HCT116 (cell line): ENCODE measurements at regions not wholly inside any gene's neighbourhood (a gene's known extent, or its start where the extent isn't known, plus 50 kb on each side); places are given as distances from the start of the nearest gene placed in this dataset.

Source experiments
- ATAC-seq: fragments of 200-7000 bp; cut with Tn5 transposase; 2 replicates; pipeline ENCODE4 v1.9.1; 2020; ENCODE audit warnings: mild to moderate bottlenecking, moderate library complexity
- BruUV-seq: library from RNA; stranded (reverse); fragments of 400-500 nt; replicated peaks from 2 replicates; lab custom pipeline; 2021; lab: Mats Ljungman, UMichigan
- CTCF ChIA-PET: fragments of 300-600 bp; sonication (Branson Sonifier 250); formaldehyde crosslinking; loops from one replicate; lab custom pipeline; 2021; ENCODE audit warnings: antibody characterized with exemption; lab: Charles Lee
- POLR2A ChIA-PET: fragments of 300-600, 350-600 bp; sonication (Branson Sonifier 250); formaldehyde crosslinking; loops from one replicate; lab custom pipeline; 2021; ENCODE audit warnings: antibody characterized with exemption; lab: Charles Lee
- RAD21 ChIA-PET, 2 experiments: fragments of 300-600 bp; sonication (Branson Sonifier 250); formaldehyde crosslinking; loops; one replicate each; lab custom pipeline; 2023; ENCODE audit warnings: low total read pairs in 2 of 2; ENCODE audit not compliant: uncharacterized antibody in 2 of 2, unreplicated experiment in 2 of 2, low non-redundant PET in 1 of 2; lab: Charles Lee
- DNase-seq: peaks from one replicate; pipeline ENCODE4 v3.0.0-alpha.2; 2010; ENCODE audit warnings: low read depth, low spot score
- H2AFZ ChIP-seq: fragments of 200-600 bp; shearing (Covaris generic), sonication (generic); 2 replicates; pipeline ENCODE4 v1.6.1; 2017; ENCODE audit warnings: low read depth, mixed run types, mixed read lengths, antibody characterized with exemption, low read length; ENCODE audit not compliant: poor library complexity, severe bottlenecking
- H3K27ac ChIP-seq: 2 replicates; pipeline ENCODE4 v1.5.1; 2012; ENCODE audit warnings: low read depth, low read length
- H3K27me3 ChIP-seq: fragments of 200-600 bp; sonication (generic); 2 replicates; pipeline ENCODE4 v1.6.1; 2016; ENCODE audit warnings: mixed run types, low read length, mixed read lengths; ENCODE audit not compliant: insufficient read depth
- H3K36me3 ChIP-seq, 2 experiments: fragments of 200-500 bp in 1 of 2; fragments of 200-600 bp in 1 of 2; sonication (Bioruptor generic) in 1 of 2; sonication (generic) in 1 of 2; 2 replicates each; pipeline versions ENCODE4 v1.5.1 to v1.6.1; 2014 to 2016; ENCODE audit warnings: low read length in 2 of 2, inconsistent platforms in 1 of 2, mixed read lengths in 1 of 2, mixed run types in 1 of 2; ENCODE audit not compliant: insufficient read depth in 2 of 2, control insufficient read depth in 1 of 2
- H3K4me1 ChIP-seq, 2 experiments: fragments of 200-600 bp in 1 of 2; sonication (generic) in 1 of 2; 2 replicates each; pipeline versions ENCODE4 v1.5.1 to v1.6.1; 2012 to 2017; ENCODE audit warnings: low read length in 2 of 2, inconsistent platforms in 1 of 2, mild to moderate bottlenecking in 1 of 2, mixed read lengths in 1 of 2, mixed run types in 1 of 2, moderate library complexity in 1 of 2; ENCODE audit not compliant: insufficient read depth in 2 of 2, control insufficient read depth in 1 of 2
- H3K4me2 ChIP-seq: fragments of 200-600 bp; sonication (generic); 2 replicates; pipeline ENCODE4 v1.6.1; 2017; ENCODE audit warnings: mixed run types, low read length, mixed read lengths
- H3K4me3 ChIP-seq, 2 experiments: fragments of 200-600 bp in 1 of 2; sonication (generic) in 1 of 2; replicated peaks in 1 of 2; 2 replicates each; pipeline ENCODE4 v1.5.1; 2011 to 2016; ENCODE audit warnings: low read length in 2 of 2, control low read depth in 1 of 2, low read depth in 1 of 2, mild to moderate bottlenecking in 1 of 2, mixed read lengths in 1 of 2, mixed run types in 1 of 2
- H3K79me2 ChIP-seq: fragments of 200-600 bp; sonication (generic); 2 replicates; pipeline ENCODE4 v1.6.1; 2017; ENCODE audit warnings: mild to moderate bottlenecking, mixed run types, low read length, moderate library complexity, mixed read lengths; ENCODE audit not compliant: insufficient read depth
- H3K9ac ChIP-seq: fragments of 200-600 bp; sonication (generic); 2 replicates; pipeline ENCODE4 v1.6.1; 2016; ENCODE audit warnings: low read length, mixed read lengths
- H3K9me2 ChIP-seq: fragments of 200-600 bp; sonication (generic), shearing (Covaris generic); 2 replicates; pipeline ENCODE4 v1.6.1; 2017; ENCODE audit warnings: mixed run types, mild to moderate bottlenecking, moderate library complexity; ENCODE audit not compliant: insufficient read depth
- H3K9me3 ChIP-seq, 2 experiments: fragments of 200-500 bp in 1 of 2; fragments of 200-600 bp in 1 of 2; sonication (Bioruptor generic) in 1 of 2; sonication (generic) in 1 of 2; 2 replicates each; pipeline ENCODE4 v1.6.1; 2014 to 2017; ENCODE audit warnings: low read length in 2 of 2, mixed read lengths in 2 of 2, inconsistent platforms in 1 of 2, low read depth in 1 of 2, mild to moderate bottlenecking in 1 of 2, mixed run types in 1 of 2, moderate library complexity in 1 of 2; ENCODE audit not compliant: control insufficient read depth in 1 of 2, insufficient read depth in 1 of 2
- H4K20me1 ChIP-seq: fragments of 200-600 bp; sonication (generic), shearing (Covaris generic); 2 replicates; pipeline ENCODE4 v1.6.1; 2017; ENCODE audit warnings: mixed run types, mild to moderate bottlenecking, moderate library complexity; ENCODE audit not compliant: insufficient read depth
- ATF3 ChIP-seq: IDR thresholded peaks from 2 replicates; pipeline ENCODE4 v1.6.1; 2012
- CBX3 ChIP-seq: IDR thresholded peaks from 2 replicates; pipeline ENCODE4 v1.6.1; 2012; ENCODE audit warnings: low read depth
- CEBPB ChIP-seq: IDR thresholded peaks from 2 replicates; pipeline ENCODE4 v1.6.1; 2012; ENCODE audit warnings: low read depth
- EGR1 ChIP-seq: IDR thresholded peaks from 2 replicates; pipeline ENCODE4 v1.6.1; 2012; ENCODE audit warnings: low read depth
- ELF1 ChIP-seq: IDR thresholded peaks from 2 replicates; pipeline ENCODE4 v1.6.1; 2012; ENCODE audit warnings: low read depth, borderline replicate concordance
- EZH2 ChIP-seq: fragments of 200-600 bp; sonication (generic); IDR thresholded peaks from 2 replicates; pipeline ENCODE4 v1.6.1; 2017; ENCODE audit warnings: antibody characterized with exemption, mixed run types
- FOSL1 ChIP-seq: IDR thresholded peaks from 2 replicates; pipeline ENCODE4 v1.6.1; 2012; ENCODE audit warnings: low read depth
- POLR2AphosphoS5 ChIP-seq: IDR thresholded peaks from 2 replicates; pipeline ENCODE4 v1.6.1; 2011; ENCODE audit warnings: mild to moderate bottlenecking, low read depth, low read length, moderate library complexity
- REST ChIP-seq: IDR thresholded peaks from 2 replicates; pipeline ENCODE4 v1.6.1; 2012; ENCODE audit warnings: low read depth
- SIN3A ChIP-seq: IDR thresholded peaks from 2 replicates; pipeline ENCODE4 v1.6.1; 2012; ENCODE audit warnings: low read depth
- TCF7L2 ChIP-seq: IDR thresholded peaks from 2 replicates; pipeline ENCODE4 v1.7.0; 2011; ENCODE audit warnings: borderline replicate concordance, inconsistent platforms; ENCODE audit not compliant: insufficient read depth, insufficient read length; ENCODE audit errors: extremely low read depth
- YY1 ChIP-seq: IDR thresholded peaks from 2 replicates; pipeline ENCODE4 v1.6.1; 2011; ENCODE audit warnings: low read length, low read depth, moderate library complexity, mild to moderate bottlenecking; ENCODE audit not compliant: insufficient replicate concordance; ENCODE audit errors: extremely low read depth
- ZBTB33 ChIP-seq: IDR thresholded peaks from 2 replicates; pipeline ENCODE4 v1.6.1; 2011; ENCODE audit warnings: mild to moderate bottlenecking, low read length, moderate library complexity; ENCODE audit not compliant: insufficient replicate concordance; ENCODE audit errors: extremely low read depth
- ZFX ChIP-seq: fragments of 450-650 bp; IDR thresholded peaks from 2 replicates; pipeline ENCODE4 v1.6.1; 2017
- ZNF274 ChIP-seq: fragments of 200-500 bp; sonication (Bioruptor generic); IDR thresholded peaks from 2 replicates; pipeline ENCODE4 v1.6.1; 2014; ENCODE audit warnings: mild to moderate bottlenecking, low read depth, low read length, inconsistent platforms
- intact Hi-C: fragments of 100-400 bp; cut with micrococcal nuclease; formaldehyde crosslinking; loops from 2 replicates; pipeline ENCODE4 v1.10.0; 2022
- TF ChIP-seq, protein P1 (sequence below), 3 experiments: fragments of 200-600 bp in 1 of 3; sonication (generic) in 1 of 3; IDR thresholded peaks in 2 of 3; conservative IDR thresholded peaks in 1 of 3; 2 replicates each; pipeline ENCODE4 v1.5.1; 2012 to 2017; ENCODE audit warnings: low read depth in 2 of 3, low read length in 2 of 3, antibody characterized with exemption in 1 of 3, borderline replicate concordance in 1 of 3, control low read depth in 1 of 3, mild to moderate bottlenecking in 1 of 3, mixed read lengths in 1 of 3, mixed run types in 1 of 3, moderate library complexity in 1 of 3; ENCODE audit not compliant: insufficient read depth in 1 of 3
- TF ChIP-seq, protein P2 (sequence below): IDR thresholded peaks from 2 replicates; pipeline ENCODE4 v1.6.1; 2012

GRCh38 chr3:170739410-170739809, 130.6 kb downstream of the RPL22L1 start:
- no peaks in the 10 kb centered on the region for H3K36me3 ChIP-seq
- no peak overlapping the region for H3K9ac ChIP-seq
- DNase-seq = no peak
- intact Hi-C loops = no loop called here
- RAD21 ChIA-PET = no interaction called here
- no peaks in the 10 kb centered on the region for H3K27me3 ChIP-seq
- peaks cover 6 to 20% of the 10 kb centered on the region in 2 experiments; a peak in 3 of 4 replicates for H3K4me1 ChIP-seq
- CTCF ChIA-PET = no interaction called here
- no peak overlapping the region for H2AFZ ChIP-seq
- no peaks in the 10 kb centered on the region for H4K20me1 ChIP-seq
- H3K27ac ChIP-seq = no peak overlapping the region
- POLR2A ChIA-PET = no interaction called here
- no peak overlapping the region for H3K4me2 ChIP-seq
- no peaks in the 10 kb centered on the region for H3K9me2 ChIP-seq
- H3K9me3 ChIP-seq = no peaks in the 10 kb centered on the region
- H3K4me3 ChIP-seq = no peak overlapping the region
- BruUV-seq = no TSS peak
- TF ChIP-seq, protein P1, sequence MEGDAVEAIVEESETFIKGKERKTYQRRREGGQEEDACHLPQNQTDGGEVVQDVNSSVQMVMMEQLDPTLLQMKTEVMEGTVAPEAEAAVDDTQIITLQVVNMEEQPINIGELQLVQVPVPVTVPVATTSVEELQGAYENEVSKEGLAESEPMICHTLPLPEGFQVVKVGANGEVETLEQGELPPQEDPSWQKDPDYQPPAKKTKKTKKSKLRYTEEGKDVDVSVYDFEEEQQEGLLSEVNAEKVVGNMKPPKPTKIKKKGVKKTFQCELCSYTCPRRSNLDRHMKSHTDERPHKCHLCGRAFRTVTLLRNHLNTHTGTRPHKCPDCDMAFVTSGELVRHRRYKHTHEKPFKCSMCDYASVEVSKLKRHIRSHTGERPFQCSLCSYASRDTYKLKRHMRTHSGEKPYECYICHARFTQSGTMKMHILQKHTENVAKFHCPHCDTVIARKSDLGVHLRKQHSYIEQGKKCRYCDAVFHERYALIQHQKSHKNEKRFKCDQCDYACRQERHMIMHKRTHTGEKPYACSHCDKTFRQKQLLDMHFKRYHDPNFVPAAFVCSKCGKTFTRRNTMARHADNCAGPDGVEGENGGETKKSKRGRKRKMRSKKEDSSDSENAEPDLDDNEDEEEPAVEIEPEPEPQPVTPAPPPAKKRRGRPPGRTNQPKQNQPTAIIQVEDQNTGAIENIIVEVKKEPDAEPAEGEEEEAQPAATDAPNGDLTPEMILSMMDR (IDR thresholded peaks at IDR 0.05 in 2 of 3, conservative IDR thresholded peaks at IDR 0.05 in 1 of 3; ENCODE audit: borderline replicate concordance in 1 of 3, insufficient read depth in 1 of 3, low read depth in 2 of 3, low read length in 2 of 3) = no peak
- no peak for TF ChIP-seq SIN3A
- no peak for TF ChIP-seq EGR1
- no peak for TF ChIP-seq YY1
- no peak for TF ChIP-seq FOSL1
- no peak for TF ChIP-seq ZBTB33
- no peak for TF ChIP-seq ZNF274
- TF ChIP-seq REST = no peak
- no peak for TF ChIP-seq CEBPB
- no peak for TF ChIP-seq ELF1
- no peak for TF ChIP-seq ZFX
- no peak for TF ChIP-seq TCF7L2
- TF ChIP-seq ATF3 = no peak
- no peak for TF ChIP-seq POLR2AphosphoS5
- TF ChIP-seq, protein P2, sequence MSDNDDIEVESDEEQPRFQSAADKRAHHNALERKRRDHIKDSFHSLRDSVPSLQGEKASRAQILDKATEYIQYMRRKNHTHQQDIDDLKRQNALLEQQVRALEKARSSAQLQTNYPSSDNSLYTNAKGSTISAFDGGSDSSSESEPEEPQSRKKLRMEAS = no peak
- TF ChIP-seq CBX3 = no peak
- no peak for TF ChIP-seq EZH2
- H3K79me2 ChIP-seq = no peaks in the 10 kb centered on the region
- ATAC-seq = no peak
